ENCODE measurements at regions not wholly inside any gene's neighbourhood (a gene's known extent, or its start where the extent isn't known, plus 50 kb on each side); places are given as distances from the start of the nearest gene placed in this dataset.

DNA sequence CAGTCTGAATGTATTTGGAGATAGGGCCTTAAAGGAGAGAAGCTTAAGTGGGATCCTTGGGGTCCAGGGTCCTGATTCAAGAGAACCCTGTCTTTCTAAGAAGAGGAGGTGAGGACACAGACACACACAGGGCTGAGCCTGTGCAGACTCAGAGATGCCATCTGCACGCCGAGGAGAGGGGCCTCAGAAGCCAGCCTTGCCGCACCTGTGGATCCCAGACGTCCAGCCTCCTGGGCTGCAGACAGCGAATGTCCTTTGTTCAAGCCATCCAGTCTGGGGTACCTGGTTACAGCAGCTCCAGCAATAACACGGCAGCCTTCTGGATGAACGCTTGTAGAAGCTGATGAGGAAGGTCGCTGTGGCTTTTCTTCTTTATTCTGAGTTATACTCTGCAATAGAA, 1086.1 kb downstream of the BRD1 start:
- TF ChIP-seq, protein P1, sequence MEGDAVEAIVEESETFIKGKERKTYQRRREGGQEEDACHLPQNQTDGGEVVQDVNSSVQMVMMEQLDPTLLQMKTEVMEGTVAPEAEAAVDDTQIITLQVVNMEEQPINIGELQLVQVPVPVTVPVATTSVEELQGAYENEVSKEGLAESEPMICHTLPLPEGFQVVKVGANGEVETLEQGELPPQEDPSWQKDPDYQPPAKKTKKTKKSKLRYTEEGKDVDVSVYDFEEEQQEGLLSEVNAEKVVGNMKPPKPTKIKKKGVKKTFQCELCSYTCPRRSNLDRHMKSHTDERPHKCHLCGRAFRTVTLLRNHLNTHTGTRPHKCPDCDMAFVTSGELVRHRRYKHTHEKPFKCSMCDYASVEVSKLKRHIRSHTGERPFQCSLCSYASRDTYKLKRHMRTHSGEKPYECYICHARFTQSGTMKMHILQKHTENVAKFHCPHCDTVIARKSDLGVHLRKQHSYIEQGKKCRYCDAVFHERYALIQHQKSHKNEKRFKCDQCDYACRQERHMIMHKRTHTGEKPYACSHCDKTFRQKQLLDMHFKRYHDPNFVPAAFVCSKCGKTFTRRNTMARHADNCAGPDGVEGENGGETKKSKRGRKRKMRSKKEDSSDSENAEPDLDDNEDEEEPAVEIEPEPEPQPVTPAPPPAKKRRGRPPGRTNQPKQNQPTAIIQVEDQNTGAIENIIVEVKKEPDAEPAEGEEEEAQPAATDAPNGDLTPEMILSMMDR (IDR thresholded peaks at IDR 0.05), result no peak
- TF ChIP-seq ZFX (IDR thresholded peaks at IDR 0.05; ENCODE audit: borderline replicate concordance), result no peak
- no peak overlapping the region for H3K27ac ChIP-seq

DNA sequence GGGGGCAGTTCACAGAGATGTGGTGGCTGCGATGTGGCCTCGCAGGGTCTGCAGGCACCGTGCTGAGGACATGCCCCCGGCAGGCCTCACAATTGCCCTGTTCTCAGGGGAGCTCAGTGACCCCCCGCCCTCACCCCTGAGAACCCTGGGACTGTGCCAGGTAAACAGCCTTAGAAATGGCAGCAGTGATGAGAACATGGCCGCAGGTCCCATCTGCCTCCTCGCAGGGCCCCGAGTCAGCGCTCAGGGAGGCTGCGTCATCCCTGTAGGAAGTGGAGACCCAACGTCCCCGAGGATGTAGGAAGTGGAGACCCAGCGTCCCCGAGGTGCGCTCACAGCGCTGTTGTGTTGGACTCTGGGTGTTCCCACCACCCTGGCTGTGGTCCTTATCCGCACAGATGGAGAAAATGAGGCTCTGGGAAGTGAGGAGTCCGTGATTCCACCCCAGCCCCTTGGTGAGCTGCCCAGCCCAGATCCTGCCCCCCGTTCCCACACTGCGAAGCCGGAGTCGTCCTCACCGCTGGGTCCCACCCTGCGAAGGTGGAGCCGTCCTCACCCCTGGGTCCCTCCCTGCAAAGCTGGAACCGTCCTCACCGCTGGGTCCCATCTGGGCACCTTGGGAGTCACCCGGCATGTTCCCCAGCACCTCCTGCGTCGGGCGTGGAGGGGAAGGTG, 1086.8 kb downstream of the BRD1 start:
- TF ChIP-seq ZFX (IDR thresholded peaks at IDR 0.05; ENCODE audit: borderline replicate concordance), result no peak
- TF ChIP-seq, protein P1 (IDR thresholded peaks at IDR 0.05), result no peak
- no peak overlapping the region for H3K27ac ChIP-seq

DNA sequence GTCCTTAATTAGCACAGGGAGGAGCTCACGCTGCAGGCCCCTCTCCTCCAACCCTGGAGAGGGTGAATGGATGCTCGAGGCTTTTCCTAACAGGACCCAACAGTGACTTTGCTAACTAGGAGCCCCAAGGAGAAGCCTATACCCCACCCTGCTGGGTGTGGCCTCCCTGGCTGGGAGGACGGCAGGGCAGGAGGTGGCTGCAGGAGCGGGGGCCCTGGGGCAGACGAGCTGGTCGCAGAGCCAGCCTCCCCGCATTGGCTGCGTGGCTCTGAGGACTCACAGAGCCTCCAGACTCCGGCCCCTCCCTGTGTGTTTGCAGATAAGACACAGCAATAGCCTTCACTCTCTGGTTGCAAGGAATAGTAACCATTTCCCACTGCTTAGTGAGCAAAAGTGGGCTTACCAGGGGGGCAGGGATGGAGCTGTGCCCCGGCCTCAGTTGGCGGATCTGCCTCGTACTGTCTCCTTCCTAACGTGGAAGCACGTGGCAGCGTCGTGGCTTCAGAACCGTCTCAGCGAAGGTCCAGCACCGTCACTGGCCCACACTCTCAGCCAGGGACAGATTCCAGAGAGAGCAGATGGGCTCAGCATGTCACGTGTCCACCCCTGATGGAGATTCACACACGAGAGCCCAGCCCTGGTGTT, 1087.5 kb downstream of the BRD1 start:
- H3K27ac ChIP-seq, result no peak overlapping the region
- TF ChIP-seq, protein P1 (IDR thresholded peaks at IDR 0.05), result no peak
- no peak for TF ChIP-seq ZFX (IDR thresholded peaks at IDR 0.05; ENCODE audit: borderline replicate concordance)

DNA sequence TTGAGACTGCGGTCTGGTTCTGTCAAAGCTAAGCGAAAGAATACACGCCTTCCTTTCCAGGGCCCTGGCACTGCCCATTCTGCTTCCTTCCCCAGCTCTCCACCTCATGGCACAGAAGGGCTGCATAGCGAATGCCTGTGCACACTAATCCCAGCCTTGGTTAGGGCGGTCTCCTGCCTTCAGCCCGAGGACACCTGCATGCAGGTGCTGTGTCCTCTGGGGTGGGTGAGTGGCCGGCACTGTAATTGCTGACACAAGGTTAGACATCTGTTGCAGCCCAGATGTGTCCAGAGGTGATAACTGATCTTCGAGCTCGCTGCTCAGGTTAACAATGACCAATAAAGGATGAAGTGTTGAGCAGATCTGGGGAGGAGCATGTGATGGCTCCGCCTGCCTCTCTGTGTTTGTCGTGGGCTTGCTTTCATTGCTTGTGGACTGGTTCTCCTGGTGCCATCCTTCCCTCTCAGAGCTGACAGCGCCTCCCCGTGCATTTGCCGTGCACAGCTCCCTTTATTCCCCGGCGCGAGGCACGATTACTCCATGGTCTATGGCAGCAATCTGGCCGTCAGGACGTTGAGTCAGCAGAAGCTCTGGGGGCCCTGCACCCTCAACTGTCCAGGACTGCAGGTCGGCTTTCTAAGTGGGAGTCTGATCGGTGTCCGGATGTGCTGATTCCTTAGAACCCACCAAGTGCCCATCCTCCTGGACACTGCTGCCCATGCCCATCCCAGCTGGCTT, 1088.2 kb downstream of the BRD1 start:
- no peak overlapping the region for H3K27ac ChIP-seq
- no peak for TF ChIP-seq ZFX (IDR thresholded peaks at IDR 0.05; ENCODE audit: borderline replicate concordance)
- TF ChIP-seq, protein P1 (IDR thresholded peaks at IDR 0.05), result 0 out of 2 replicates have a peak, but pooled peaks have one; percentile 6

DNA sequence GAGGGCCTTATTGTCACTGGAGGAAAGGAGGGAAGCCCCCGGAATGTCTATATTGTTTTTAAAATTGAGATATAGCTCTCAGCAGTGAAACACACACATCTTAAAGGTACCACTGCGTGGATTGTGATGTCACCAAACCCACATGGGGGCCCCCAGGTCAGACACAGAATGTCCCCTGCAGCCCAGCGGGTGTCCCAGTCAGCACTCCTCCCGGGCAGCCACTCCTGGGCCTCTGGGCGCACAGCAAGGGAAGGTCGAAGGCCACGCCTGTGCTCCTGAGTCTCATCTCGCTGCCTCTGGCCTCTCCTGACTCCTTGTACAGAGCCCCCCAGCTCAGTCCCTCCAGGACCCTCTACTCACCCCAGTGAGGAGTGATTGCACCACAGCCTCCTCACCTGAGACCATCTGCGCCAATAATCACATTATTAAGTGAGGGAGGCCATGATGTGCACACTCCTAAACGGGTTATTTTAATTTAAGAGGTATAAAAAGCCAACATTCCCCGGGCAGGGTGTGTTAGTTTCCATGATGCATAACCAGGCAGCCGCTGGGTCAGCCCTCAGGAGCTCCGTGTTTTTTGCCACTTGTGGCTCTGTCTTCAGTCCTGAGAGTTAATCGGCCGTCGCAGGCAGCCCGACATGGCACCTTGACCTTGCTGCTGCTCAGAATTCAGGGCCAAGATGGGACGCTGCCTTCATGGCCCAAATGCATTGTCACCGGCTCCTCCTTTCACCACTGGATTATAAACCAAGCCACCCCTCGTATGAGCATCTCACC, 1089.3 kb downstream of the BRD1 start:
- no peak for TF ChIP-seq ZFX (IDR thresholded peaks at IDR 0.05; ENCODE audit: borderline replicate concordance)
- TF ChIP-seq, protein P1 (IDR thresholded peaks at IDR 0.05), result no peak
- H3K27ac ChIP-seq, result no peak overlapping the region

DNA sequence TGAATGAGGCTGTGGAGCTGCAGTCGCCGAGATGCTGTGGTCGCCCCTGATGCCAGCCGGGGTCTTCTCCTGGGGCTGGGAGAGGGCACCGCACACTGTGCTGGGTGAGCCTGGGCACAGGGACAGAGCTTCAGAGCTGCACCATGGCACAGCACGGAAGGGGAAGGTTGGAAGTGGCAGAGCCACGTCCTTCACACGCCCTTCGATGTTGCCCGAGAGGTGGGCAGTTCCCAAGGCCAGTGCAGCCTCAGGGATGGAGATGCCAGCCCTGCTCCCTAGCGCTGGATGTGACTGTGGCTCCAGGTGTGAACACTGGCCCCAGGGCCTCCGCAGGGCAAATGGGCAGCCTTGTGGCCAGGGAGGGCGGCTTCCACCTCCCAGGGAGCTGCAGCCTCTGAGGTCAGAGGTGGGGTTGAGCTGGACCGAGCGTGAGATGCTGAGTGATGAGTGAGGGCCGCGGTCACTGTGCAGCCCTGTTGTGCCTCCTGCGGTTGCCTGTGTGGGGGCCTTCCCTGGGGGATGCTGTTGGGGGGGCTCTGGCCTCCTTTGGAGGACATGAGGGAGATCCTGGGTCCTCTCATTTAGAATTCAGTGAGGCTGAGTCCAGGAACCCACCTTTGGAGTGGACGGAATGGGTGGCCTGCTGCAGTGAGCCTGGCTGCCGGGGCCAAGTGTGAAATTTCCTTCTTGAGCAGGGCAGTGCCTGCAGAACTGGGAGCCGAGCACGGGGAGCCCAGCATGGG, 1090.0 kb downstream of the BRD1 start:
- no peak overlapping the region for H3K27ac ChIP-seq
- no peak for TF ChIP-seq ZFX (IDR thresholded peaks at IDR 0.05; ENCODE audit: borderline replicate concordance)
- TF ChIP-seq, protein P1 (IDR thresholded peaks at IDR 0.05), result no peak
